Psoas muscle (tissue), 7 donors: ENCODE measurements at regions not wholly inside any gene's neighbourhood (a gene's known extent, or its start where the extent isn't known, plus 50 kb on each side); places are given as distances from the start of the nearest gene placed in this dataset.
"Not testable (repeated sequence)": the region's sequence is repeated elsewhere in the genome, so short reads cannot be mapped to it uniquely, and the experiment has no call there.

ENCODE experiments used
- ATAC-seq, 4 donors: fragments of 200-7000 bp; cut with Tn5 transposase; one replicate each; pipeline ENCODE4 v1.9.1; 2020; ENCODE audit warnings: moderate library complexity in 3 of 4, mild to moderate bottlenecking in 2 of 4
- DNase-seq, 2 donors: peaks; one replicate each; pipeline ENCODE4 v3.0.0-alpha.2; 2020
- H3K27ac ChIP-seq: fragments of 200-600 bp; one replicate; pipeline ENCODE4 v1.8.0; 2022
- H3K27me3 ChIP-seq, 3 donors: fragments of 200-600 bp in 1 of 3; one replicate each; pipeline versions ENCODE4 v1.6.1 to v1.8.0; 2013 to 2022; ENCODE audit warnings: low read length in 2 of 3, mild to moderate bottlenecking in 2 of 3, moderate library complexity in 1 of 3; ENCODE audit not compliant: insufficient read depth in 3 of 3
- H3K36me3 ChIP-seq, 2 donors: fragments of 200-600 bp in 1 of 2; one replicate each; pipeline versions ENCODE4 v1.6.1 to v1.8.0; 2013 to 2022; ENCODE audit warnings: low read depth in 1 of 2, mild to moderate bottlenecking in 1 of 2, moderate library complexity in 1 of 2; ENCODE audit not compliant: insufficient read depth in 1 of 2
- H3K4me1 ChIP-seq: fragments of 200-600 bp; one replicate; pipeline ENCODE4 v1.8.0; 2022
- H3K4me3 ChIP-seq: fragments of 200-600 bp; one replicate; pipeline ENCODE4 v1.8.0; 2022; ENCODE audit warnings: mild to moderate bottlenecking
- H3K9me3 ChIP-seq: fragments of 200-600 bp; one replicate; pipeline ENCODE4 v1.8.0; 2022
- CTCF ChIP-seq: fragments of 200-600 bp; IDR thresholded peaks from one replicate; pipeline ENCODE4 v1.8.0; 2022; ENCODE audit warnings: antibody characterized with exemption
- WGBS, 3 donors: extraction: QIAGEN DNeasy Blood & Tissue Kit; methylation state at CpG; one replicate each; pipeline versions ENCODE4 v1.1.6 to v1.1.7; 2013; 5-methylcytosine and 5-hydroxymethylcytosine counted together
- intact Hi-C, 2 donors: fragments of 100-400 bp; cut with DNase I; formaldehyde crosslinking; loops; one replicate each; pipeline versions ENCODE4 v1.11.0 to v1.14.2; 2022
- donor health status: healthy with polysubstance abuse.
- donor health status: DM: no; HTN: no; CAD: no; lungs with moderate emphysema.
- donor health status: Bipolar disorder and iron deficiency.
- donor health status: healthy.
- donor health status: DM: yes; HTN: yes; CAD: no.
- donor health status: DM: no; HTN: no; CAD: no.
- donor health status: DM: yes; HTN: yes; CAD: no.

DNA sequence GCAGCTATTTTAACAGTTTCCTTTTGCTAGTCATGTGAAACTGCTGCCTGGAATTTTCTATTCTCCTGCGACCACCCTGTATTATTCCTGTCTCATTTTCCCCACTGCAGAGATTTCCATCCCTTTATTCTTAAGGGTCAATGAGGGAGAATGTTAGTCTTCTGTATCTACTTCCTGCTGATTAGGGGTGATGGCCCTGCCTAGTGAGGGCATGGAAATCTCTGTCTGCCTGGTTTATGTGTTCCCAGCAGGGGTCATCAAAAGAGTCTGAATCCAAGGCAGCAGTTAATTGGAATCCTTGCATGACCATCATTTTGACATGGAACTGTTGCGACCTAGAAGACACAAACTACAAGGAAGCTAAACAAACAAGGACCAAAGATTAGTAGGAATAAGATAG is 325.2 kb downstream of the PLPP3 start:
- H3K9me3 ChIP-seq = no peaks in the 10 kb centered on the region
- no peak for ATAC-seq
- no peak overlapping the region for H3K27ac ChIP-seq
- no peaks in the 10 kb centered on the region for H3K36me3 ChIP-seq
- TF ChIP-seq CTCF = no peak
- H3K27me3 ChIP-seq = no peaks in the 10 kb centered on the region
- peaks cover 36% of the 10 kb centered on the region for H3K4me1 ChIP-seq
- H3K4me3 ChIP-seq = no peak overlapping the region
- 82 to 94% (median 85%) methylated on average over 2 of the region's 2 CpGs for WGBS, 3 donors
- intact Hi-C loops = loop anchor here in 1 of 2 donors (10.0 kb wide), 3 partner anchors 179 to 549 kb away; no protein-coding TSS in a partner anchor
- no peak for DNase-seq

GRCh38 chr1:56250809-56251208 is 328.6 kb downstream of the PLPP3 start:
- Histone ChIP-seq H3K27me3 (no peaks in the 10 kb centered on the region), H3K9me3 (no peaks in the 10 kb centered on the region), H3K4me1 (peaks cover 6% of the 10 kb centered on the region), H3K36me3 (no peaks in the 10 kb centered on the region), H3K27ac (no peak overlapping the region), H3K4me3 (no peak overlapping the region)
- intact Hi-C loops = loop anchor here in 1 of 2 donors (10.0 kb wide), 3 partner anchors 176 to 546 kb away; no protein-coding TSS in a partner anchor
- no peak for TF ChIP-seq CTCF
- DNase-seq (no peak), ATAC-seq (no peak)
- WGBS, 3 donors = 42 to 98% (median 43%) methylated on average over 1 of the region's 1 CpG

DNA sequence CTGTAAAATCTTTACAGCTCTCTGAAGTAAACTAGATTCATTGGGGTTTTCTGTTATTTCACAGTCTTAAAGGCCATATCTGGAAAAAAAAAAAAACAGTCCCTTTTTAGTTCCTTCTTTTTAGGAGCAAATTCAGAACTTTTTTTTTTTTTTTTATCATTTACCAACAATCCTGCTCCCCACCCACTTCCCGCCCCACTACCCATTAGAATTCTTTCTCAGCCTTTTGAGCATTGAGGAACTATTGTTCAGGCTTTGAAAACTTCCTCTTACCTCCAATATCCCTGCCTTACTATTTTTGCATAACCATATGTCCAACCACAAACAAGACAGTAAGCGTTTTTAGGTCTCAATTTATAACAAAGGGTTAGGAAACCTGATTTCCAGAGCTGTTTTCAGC is 330.1 kb downstream of the PLPP3 start:
- no peaks in the 10 kb centered on the region for H3K27me3 ChIP-seq
- ATAC-seq = no peak
- 67 to 82% (median 81%) methylated on average over 2 of the region's 2 CpGs for WGBS, 3 donors
- intact Hi-C loops = no loop called here
- DNase-seq = peak in 1 of 2 donors; percentile 13
- TF ChIP-seq CTCF = no peak
- no peaks in the 10 kb centered on the region for H3K36me3 ChIP-seq
- no peaks in the 10 kb centered on the region for H3K4me1 ChIP-seq
- H3K9me3 ChIP-seq = no peaks in the 10 kb centered on the region
- H3K4me3 ChIP-seq = no peak overlapping the region
- H3K27ac ChIP-seq = no peak overlapping the region

GRCh38 chr1:56248138-56248537 is 331.2 kb downstream of the PLPP3 start:
- Histone ChIP-seq H3K27me3 (no peaks in the 10 kb centered on the region), H3K9me3 (no peaks in the 10 kb centered on the region), H3K27ac (no peak overlapping the region), H3K4me3 (no peak overlapping the region), H3K36me3 (no peaks in the 10 kb centered on the region), H3K4me1 (no peaks in the 10 kb centered on the region)
- 96 to 100% (median 96%) methylated on average over 1 of the region's 1 CpG for WGBS, 3 donors
- DNase-seq = no peak
- ATAC-seq = no peak
- no peak for TF ChIP-seq CTCF
- intact Hi-C loops = no loop called here

GRCh38 chr1:56246726-56247125 is 332.6 kb downstream of the PLPP3 start:
- intact Hi-C loops, H3K36me3 ChIP-seq, DNase-seq, ATAC-seq, H3K27ac ChIP-seq, H3K27me3 ChIP-seq, H3K4me3 ChIP-seq, H3K9me3 ChIP-seq, H3K4me1 ChIP-seq: not testable (repeated sequence)
- 92 to 98% (median 94%) methylated on average over 2 of the region's 2 CpGs for WGBS, 3 donors
